Ovary (tissue), 3 donors: ENCODE measurements at regions not wholly inside any gene's neighbourhood (a gene's known extent, or its start where the extent isn't known, plus 50 kb on each side); places are given as distances from the start of the nearest gene placed in this dataset.

ENCODE experiments used
- EP300 ChIP-seq: sonication (generic); formaldehyde crosslinking; IDR thresholded peaks from one replicate; pipeline ENCODE4 v1.6.1; 2017; ENCODE audit warnings: antibody characterized with exemption
- POLR2A ChIP-seq: fragments of 450-650 bp; IDR thresholded peaks from one replicate; pipeline ENCODE4 v1.6.1; 2017; ENCODE audit warnings: antibody characterized with exemption, mild to moderate bottlenecking, moderate library complexity
- TF ChIP-seq, protein P1 (sequence below), 3 donors: fragments of 450-650 bp in 2 of 3; fragments of 200-600 bp in 1 of 3; IDR thresholded peaks; one replicate each; pipeline versions ENCODE4 v1.5.1 to v1.8.0; 2016 to 2022; ENCODE audit warnings: antibody characterized with exemption in 3 of 3, mild to moderate bottlenecking in 1 of 3
- donor health status: DM: no; HTN: no; CAD: no.

DNA sequence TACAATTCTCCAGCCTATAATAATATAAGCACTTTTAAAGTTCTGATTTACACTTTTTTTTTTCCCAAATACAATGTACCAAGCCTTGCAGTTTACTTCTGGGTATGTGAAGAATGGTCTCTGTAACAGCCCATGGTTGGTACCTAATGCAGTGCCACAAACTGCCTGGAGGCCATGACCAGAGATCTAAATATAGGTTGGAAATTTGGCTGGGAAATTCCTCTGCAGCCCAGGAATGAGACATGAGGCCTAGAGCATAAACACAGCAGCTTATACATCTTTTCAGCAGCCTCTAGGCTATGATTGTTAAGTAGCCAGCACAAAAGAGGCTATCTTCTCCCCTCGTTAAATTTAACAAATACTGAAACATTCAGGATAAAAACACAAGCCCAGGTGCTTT is 432.0 kb upstream of the FAM98A start:
- TF ChIP-seq, protein P1, sequence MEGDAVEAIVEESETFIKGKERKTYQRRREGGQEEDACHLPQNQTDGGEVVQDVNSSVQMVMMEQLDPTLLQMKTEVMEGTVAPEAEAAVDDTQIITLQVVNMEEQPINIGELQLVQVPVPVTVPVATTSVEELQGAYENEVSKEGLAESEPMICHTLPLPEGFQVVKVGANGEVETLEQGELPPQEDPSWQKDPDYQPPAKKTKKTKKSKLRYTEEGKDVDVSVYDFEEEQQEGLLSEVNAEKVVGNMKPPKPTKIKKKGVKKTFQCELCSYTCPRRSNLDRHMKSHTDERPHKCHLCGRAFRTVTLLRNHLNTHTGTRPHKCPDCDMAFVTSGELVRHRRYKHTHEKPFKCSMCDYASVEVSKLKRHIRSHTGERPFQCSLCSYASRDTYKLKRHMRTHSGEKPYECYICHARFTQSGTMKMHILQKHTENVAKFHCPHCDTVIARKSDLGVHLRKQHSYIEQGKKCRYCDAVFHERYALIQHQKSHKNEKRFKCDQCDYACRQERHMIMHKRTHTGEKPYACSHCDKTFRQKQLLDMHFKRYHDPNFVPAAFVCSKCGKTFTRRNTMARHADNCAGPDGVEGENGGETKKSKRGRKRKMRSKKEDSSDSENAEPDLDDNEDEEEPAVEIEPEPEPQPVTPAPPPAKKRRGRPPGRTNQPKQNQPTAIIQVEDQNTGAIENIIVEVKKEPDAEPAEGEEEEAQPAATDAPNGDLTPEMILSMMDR (IDR thresholded peaks at IDR 0.05), result no peak
- TF ChIP-seq POLR2A (no peak), EP300 (no peak)
